NK-92 treated with Interleukin-12 subunit alpha and Interleukin-12 subunit beta, amount 100 ng/mL, for 24 hours (cell line): ENCODE measurements at regions not wholly inside any gene's neighbourhood (a gene's known extent, or its start where the extent isn't known, plus 50 kb on each side); places are given as distances from the start of the nearest gene placed in this dataset.

Experiments
- DNase-seq: peaks from one replicate; lab custom pipeline; 2025; lab: John Stamatoyannopoulos, UW

DNA sequence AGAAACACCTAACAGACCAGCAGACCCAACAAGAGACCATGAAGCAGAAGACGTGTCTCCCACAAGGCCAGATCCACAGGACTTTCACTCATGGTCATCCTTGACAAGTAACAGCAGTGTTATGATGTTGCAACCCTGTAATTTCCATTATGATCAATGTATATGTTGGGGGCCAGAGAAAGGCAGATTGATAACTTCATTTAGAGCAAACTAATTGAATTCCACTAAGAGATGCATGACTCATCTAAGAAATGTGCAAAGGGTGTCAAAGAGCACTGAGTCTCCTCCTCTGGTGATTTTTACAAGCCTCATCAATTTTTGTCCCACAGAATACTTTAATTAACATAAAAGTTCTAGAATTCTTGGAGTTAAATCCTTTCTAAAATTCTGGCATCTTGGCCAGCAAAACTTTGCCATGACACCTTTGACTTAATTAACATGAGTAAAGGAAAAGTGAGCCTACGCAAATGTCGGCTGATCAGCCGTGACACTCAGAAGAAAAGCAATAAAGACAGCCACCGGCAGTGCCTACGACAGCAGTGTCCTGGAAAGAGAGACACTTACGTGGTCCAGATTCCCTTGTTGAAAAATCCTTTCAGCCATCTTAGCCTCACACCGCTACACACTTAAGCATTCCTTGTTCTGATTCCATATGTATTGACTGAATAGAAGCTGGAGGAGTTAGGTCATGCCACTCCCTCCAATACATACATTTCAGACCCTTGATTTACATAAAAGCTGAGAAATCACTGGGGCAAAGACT lies 370.2 kb upstream of the CCDC196 start:
- DNase-seq = no peak

GRCh38 chr14:66116732-66117131 lies 369.4 kb upstream of the CCDC196 start:
- DNase-seq = no peak

GRCh38 chr14:66117600-66117999 lies 368.6 kb upstream of the CCDC196 start:
- no peak for DNase-seq

- no peak for DNase-seq
Observed at GRCh38 chr14:66119606-66120231, 366.5 kb upstream of the CCDC196 start.

DNA sequence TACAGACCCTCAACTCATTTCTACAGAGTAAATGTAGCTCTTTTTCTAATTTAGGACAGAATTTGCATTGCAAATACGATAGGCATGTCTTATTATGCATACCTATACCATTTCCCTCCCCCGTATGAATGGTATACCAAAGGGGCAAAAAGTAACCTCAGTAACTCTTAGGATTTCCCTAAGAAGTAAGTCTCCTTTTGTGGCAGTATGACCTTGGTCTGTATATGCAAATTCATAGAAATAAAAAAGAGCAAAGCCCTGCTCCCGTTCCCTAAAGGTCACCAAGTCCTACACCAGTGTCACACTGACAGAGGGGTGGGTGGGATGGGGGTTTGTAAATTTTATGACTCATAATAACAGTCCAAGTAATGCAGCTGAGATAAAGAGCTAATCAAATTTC lies 365.8 kb upstream of the CCDC196 start:
- DNase-seq = no peak

- no peak for DNase-seq
Observed at GRCh38 chr14:66121859-66122258, 364.3 kb upstream of the CCDC196 start.

DNA sequence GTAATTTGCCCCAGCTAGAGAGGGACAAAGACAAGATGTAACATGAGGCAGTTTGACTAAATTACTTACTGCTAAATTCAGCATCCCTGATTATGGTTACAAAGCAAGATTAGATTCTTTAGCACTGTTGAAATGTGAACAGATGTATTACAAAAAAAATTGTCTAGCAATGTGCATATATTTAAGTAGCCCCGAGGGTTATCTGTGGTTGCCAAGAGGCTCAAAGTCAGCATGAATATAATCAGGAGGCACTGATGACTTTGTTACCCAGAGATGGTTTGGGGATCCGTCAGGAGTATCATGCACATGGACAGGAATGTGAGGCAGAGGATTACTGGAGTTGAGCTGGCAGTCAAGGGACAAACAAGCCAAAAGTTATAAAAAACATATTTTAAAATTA lies 356.9 kb upstream of the CCDC196 start:
- DNase-seq = no peak

DNA sequence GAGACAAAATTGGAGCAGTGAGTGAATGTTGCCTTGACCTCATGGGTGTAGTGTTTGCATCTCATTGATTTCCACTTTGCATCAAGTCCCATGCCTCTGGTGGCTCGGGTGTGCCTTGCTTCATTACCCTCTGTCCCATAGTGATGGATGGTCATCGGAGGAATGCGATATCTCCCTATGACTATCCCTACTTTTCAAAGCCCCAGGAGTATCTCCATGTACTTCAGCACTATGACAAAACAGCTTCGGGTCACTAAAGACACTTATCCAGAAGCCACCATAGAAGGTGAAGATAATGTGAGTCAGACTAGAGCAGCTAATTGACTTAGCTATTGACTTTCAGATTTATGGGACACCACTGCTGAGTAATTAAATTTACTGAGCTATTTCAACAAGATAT lies 355.1 kb upstream of the CCDC196 start:
- no peak for DNase-seq

DNA sequence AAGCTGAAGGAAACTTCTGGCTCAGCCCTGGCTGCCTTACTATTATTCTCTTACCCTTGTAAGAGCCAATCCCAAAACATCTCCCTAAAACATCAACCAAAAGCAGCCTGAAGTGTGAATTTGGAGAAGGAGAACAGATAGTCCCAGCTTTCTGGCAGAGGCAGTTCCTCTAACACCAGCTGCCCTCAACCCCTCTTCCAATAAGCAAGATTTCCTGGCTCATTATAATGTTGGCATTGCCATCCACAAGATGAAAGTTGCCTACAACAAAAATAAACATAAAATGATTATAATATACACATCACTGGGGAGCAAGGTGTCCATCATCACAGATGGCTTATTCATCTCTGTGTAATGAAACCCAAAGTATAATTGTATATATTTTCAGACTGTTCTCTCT lies 352.5 kb upstream of the CCDC196 start:
- no peak for DNase-seq

GRCh38 chr14:66135831-66136230 lies 350.3 kb upstream of the CCDC196 start:
- no peak for DNase-seq

DNA sequence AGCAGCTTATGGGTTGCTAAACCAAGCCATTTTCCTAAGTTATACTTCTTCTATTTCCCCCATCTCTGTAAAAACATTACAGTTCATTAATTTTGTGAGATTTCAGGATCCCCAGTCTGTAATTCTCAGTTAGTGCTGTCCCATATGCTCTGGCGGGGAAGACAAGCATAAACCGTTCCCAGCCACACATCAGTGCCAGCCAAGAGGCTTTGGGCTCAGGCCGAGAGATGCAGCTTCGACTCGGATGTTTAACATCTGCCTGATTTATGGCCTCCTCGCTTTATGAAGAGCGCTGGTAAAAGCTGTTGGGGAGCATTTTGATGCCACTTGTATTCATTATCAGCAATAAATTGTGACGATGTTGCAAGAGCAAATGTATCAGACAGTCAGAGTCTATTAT lies 349.1 kb upstream of the CCDC196 start:
- no peak for DNase-seq

DNA sequence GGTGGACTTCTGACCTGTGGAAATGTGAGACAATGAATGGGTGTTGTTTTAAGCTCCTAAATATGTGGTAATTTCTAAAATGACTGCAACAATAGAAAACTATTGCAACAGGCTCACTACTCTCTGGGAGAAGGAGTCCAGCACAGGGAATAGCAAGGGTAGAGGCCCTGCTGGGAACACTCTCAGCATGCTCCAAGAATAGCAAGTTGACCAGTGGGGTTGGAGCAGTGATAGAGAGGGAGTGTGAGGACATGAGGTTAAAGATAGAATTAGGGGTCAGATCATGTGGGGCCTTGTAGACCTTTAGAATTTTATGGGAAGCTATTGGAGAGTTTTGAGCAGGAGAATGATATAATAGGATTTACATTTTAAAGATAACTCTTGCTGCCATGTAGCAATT lies 346.7 kb upstream of the CCDC196 start:
- DNase-seq = no peak

- no peak for DNase-seq
Observed at GRCh38 chr14:66140213-66140918, 345.8 kb upstream of the CCDC196 start.

- DNase-seq = no peak
Observed at GRCh38 chr14:66140963-66141362, 345.2 kb upstream of the CCDC196 start.

DNA sequence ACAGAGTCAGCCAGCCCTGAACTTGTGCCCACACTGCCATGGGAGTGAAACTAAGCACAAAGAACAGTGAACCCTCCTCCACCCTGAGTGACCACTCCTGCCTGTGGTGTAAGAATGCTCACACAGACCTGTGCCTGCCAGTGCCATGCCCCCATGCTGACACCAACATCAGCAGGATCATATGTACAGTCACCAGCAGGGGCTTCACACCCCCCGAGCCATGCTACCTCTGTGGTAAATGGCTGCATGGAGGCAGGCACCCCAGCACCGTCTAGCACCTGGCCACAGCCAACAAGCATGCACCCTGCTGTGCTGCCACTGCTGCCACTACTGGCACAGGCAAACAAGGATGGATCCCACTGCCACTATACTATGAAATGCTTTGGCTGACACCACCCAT lies 344.4 kb upstream of the CCDC196 start:
- DNase-seq = no peak

DNA sequence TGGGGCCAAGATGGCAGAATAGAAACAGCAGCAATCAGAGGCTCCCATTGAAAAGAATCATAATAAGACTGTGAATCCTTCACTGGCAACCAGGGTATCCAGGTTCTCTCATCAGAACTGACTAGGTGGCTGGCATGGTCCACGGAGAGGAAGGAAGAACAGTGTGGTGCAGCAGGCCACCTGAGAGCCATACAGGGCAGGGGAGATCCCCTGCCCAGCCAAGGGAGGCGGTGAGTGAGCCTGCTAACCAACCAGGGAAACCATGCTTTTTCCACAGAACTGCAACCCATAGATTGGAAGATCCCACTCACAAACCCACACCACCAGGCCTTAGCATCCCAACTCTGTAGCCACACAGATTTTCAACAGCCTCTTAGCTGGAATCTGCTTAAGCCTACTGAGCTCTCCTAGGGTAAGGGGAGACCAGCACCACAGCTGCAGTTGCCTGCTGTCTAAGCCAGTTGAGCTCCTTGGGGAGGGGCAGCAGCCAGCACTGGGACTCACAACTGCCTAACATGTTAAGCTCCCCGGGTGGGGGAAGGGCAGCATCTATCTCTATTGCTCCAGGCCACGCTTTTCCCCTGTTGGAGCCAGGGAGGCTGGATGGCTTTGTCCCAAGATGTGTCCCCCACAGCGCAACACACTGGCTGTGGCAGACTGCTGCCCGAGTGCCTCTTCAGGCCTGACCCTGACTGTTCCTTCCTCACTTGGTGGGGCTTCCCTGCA lies 342.6 kb upstream of the CCDC196 start:
- DNase-seq = no peak

GRCh38 chr14:66152302-66152701 lies 333.9 kb upstream of the CCDC196 start:
- DNase-seq = no peak

DNA sequence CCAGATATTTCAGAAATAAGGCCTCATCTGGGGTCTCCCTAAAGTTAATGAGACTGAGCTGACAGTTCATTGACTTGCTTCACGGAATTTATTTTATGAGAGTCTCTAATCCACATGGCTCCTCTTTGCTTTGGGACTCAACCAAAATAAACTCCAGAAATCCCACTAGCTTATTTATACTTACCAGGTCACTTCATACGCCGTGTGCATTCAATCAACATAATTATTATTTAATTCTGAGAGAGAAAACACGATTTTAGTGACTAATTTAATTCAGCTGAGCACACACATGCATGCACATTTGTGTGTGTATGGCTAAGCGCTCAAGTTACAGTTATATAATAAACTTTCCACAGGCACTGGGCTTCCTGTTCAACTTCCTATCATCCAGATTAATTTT lies 333.4 kb upstream of the CCDC196 start:
- DNase-seq = no peak

DNA sequence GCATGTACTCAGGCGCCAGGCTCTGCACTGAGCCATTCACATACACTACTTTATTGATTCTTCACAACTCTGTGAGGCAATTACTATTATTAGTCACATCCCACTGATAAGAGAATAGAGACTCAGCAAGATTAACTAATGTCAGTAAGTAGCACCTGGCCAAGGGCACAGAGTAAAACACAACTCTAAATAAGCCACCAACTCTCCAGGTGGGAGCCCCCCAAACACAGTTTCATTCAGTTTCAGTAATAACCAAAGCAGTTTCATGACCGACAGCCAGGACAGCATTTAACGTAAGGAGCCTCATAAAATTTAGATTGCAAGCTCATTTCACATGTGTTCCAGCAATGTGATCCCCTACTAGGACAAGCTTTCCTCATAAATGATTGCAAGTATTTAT lies 323.1 kb upstream of the CCDC196 start:
- DNase-seq = no peak

- no peak for DNase-seq
Observed at GRCh38 chr14:66165337-66165736, 320.8 kb upstream of the CCDC196 start.

DNA sequence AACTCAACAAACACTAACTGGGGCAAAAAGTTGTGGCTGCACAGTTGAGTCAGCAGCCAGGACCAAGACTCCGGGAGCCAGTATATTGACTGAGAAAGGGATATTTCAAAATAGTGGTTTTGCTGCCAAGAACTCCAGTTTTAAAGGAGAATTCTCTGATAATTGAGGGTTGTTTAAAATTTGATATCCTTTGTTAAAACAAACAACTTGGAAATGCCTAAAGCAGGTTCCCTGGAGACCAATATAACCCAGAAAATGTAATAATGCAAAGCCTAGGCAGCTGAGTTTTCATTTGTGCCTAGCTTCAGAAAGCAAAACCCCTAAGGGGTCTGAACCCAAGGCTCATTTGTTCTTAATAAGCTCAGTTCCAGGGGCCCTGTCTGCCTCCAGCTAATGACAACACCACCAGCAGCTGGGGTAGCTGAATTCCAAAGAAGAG lies 311.7 kb upstream of the CCDC196 start:
- DNase-seq = no peak

- no peak for DNase-seq
Observed at GRCh38 chr14:66177935-66178334, 308.2 kb upstream of the CCDC196 start.

- DNase-seq = no peak
Observed at GRCh38 chr14:66196670-66197069, 289.5 kb upstream of the CCDC196 start.
